Thyroid gland (tissue), 4 donors: ENCODE measurements at regions not wholly inside any gene's neighbourhood (a gene's known extent, or its start where the extent isn't known, plus 50 kb on each side); places are given as distances from the start of the nearest gene placed in this dataset.

Source experiments
- CTCF ChIP-seq, 6 experiments: fragments of 200-600 bp in 3 of 6; fragments of 450-650 bp in 3 of 6; sonication (generic) in 3 of 6; IDR thresholded peaks; one replicate each; pipeline ENCODE4 v1.5.1; 2016 to 2019; ENCODE audit warnings: antibody characterized with exemption in 6 of 6, mild to moderate bottlenecking in 2 of 6, inconsistent platforms in 1 of 6, moderate library complexity in 1 of 6
- POLR2A ChIP-seq, 2 donors: fragments of 450-650 bp; IDR thresholded peaks; one replicate each; pipeline ENCODE4 v1.6.1; 2017; ENCODE audit warnings: antibody characterized with exemption in 2 of 2, mild to moderate bottlenecking in 2 of 2, moderate library complexity in 1 of 2

- TF ChIP-seq CTCF (IDR thresholded peaks at IDR 0.05) (no peak), POLR2A (IDR thresholded peaks at IDR 0.05) (no peak)
Observed at GRCh38 chr4:66212489-66212888, 542.2 kb upstream of the EPHA5 start.
